LNCaP clone FGC (cell line): ENCODE measurements at regions not wholly inside any gene's neighbourhood (a gene's known extent, or its start where the extent isn't known, plus 50 kb on each side); places are given as distances from the start of the nearest gene placed in this dataset.

Experiments
- DNase-seq: peaks from one replicate; pipeline ENCODE4 v3.0.0-alpha.2; 2011; ENCODE audit warnings: low read depth
- H3K4me3 ChIP-seq: 2 replicates; pipeline ENCODE4 v1.5.1; 2011; ENCODE audit warnings: mild to moderate bottlenecking, low read depth, low read length, control low read depth
- CTCF ChIP-seq: IDR thresholded peaks from 2 replicates; pipeline ENCODE4 v1.5.1; 2012; ENCODE audit warnings: mild to moderate bottlenecking; ENCODE audit not compliant: control insufficient read depth, insufficient read depth; ENCODE audit errors: extremely low read depth

DNA sequence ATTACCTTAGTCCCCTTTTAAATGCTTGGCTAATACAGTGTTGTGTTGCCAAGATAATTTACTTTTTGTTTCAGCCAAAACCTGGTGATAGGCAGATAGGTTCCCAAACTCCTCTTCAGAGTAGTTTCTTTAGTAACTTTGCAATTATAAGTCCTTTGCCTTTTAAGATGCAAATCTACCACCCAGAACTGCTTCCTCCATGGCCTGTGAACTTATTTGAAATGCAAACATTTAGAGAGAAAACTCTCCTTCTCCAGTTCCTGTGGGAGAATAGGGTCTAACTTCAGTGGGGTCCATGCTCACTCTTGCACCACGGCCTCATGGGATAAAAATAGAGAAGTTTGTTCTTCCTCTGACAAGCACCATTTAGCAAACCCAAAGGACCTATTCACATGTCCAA lies 1955.4 kb upstream of the CDH6 start:
- no peak for TF ChIP-seq CTCF
- no peak for DNase-seq
- no peak overlapping the region for H3K4me3 ChIP-seq

GRCh38 chr5:29231154-29231553 lies 1962.3 kb upstream of the CDH6 start:
- no peak for DNase-seq
- no peak for TF ChIP-seq CTCF

DNA sequence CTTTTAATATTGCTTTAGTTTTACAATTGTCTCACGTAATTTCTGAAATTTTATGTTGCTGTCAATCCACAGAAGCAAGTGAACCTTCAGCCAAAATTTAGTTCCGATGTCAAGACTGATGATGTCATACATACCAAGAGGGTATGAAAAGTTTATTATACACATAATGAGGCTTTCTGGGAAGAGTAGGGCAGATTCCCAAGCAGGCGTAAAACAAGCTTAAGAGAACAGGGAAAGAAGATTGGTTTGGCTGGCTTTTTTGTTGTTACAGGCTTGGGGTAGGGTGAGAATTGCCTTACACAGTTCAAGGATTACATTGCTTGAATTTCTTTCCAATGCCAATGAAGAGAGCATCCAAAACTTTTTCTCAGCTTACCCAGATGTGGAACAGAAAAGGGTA lies 1962.9 kb upstream of the CDH6 start:
- H3K4me3 ChIP-seq, result no peak overlapping the region
- DNase-seq, result no peak
- no peak for TF ChIP-seq CTCF

More at GRCh38 chr5:29231154-29231553, 1962.3 kb upstream of the CDH6 start:
- no peak overlapping the region for H3K4me3 ChIP-seq

- DNase-seq, result no peak
- no peak overlapping the region for H3K4me3 ChIP-seq
- TF ChIP-seq CTCF, result no peak
Measured at GRCh38 chr5:29229461-29229860, 1964.0 kb upstream of the CDH6 start.

DNA sequence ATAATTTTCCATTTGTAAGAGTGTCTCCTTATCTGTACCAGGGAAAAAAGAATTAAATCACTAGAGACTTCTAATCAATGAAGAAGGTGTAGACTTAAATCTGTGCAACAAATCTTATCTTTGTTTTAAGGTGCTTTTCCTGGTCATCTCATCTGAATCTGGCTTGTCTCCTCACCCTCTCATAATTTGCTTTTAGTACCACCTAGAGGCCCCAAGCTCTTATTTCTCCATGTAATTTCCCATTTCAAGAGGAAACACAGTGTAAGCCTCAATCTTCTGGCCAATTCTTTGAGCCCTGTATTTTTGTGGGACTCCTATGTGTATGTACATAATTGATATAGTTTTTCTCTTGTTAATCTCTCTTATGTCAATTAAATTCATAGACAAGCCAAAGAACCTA lies 1975.3 kb upstream of the CDH6 start:
- peak; percentile 44 for TF ChIP-seq CTCF
- no peak overlapping the region for H3K4me3 ChIP-seq
- no peak for DNase-seq

DNA sequence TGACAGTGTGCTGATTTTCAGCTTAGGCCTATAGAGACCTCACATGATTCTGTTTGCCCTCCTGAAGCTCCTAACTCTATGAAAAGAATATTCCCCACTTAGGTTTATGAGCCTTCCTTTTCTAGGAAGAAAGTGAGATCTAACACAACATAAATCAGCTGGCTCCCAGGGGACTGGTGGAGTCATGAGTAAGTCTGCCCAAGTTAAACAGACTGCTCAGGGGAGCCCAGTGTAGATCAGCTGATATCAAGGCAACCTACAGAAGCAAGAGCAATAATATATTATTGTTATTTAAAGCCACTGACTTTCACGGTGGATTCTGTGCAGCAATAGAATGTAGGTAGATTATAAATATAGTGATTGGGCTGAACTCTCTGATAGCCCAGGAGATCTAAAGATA lies 1978.6 kb upstream of the CDH6 start:
- no peak overlapping the region for H3K4me3 ChIP-seq
- no peak for DNase-seq
- no peak for TF ChIP-seq CTCF

GRCh38 chr5:29213475-29213874 lies 1980.0 kb upstream of the CDH6 start:
- DNase-seq, result no peak
- TF ChIP-seq CTCF, result no peak
- no peak overlapping the region for H3K4me3 ChIP-seq
